Adrenal gland (tissue), 9 donors: ENCODE measurements at regions not wholly inside any gene's neighbourhood (a gene's known extent, or its start where the extent isn't known, plus 50 kb on each side); places are given as distances from the start of the nearest gene placed in this dataset.

Experiments
- DNase-seq, 7 donors: peaks; one replicate each; pipeline ENCODE4 v3.0.0-alpha.2; 2019 to 2020
- H3K27ac ChIP-seq, 5 donors: fragments of 200-600 bp; sonication (generic) in 4 of 5; 1 replicate in 3 of 5; 2 replicates in 2 of 5; pipeline versions ENCODE4 v1.5.1 to v1.8.0; 2016 to 2020; ENCODE audit warnings: mild to moderate bottlenecking in 1 of 5
- H3K27me3 ChIP-seq: fragments of 200-600 bp; 2 replicates; pipeline ENCODE4 v1.8.0; 2021
- H3K36me3 ChIP-seq, 2 donors: fragments of 200-600 bp; replicated peaks in 1 of 2; 1 replicate in 1 of 2; 2 replicates in 1 of 2; pipeline versions ENCODE4 v1.5.1 to v1.8.0; 2018 to 2022
- H3K4me1 ChIP-seq, 2 donors: fragments of 200-600 bp; replicated peaks in 1 of 2; 1 replicate in 1 of 2; 2 replicates in 1 of 2; pipeline versions ENCODE4 v1.5.1 to v1.8.0; 2018 to 2021
- H3K4me3 ChIP-seq, 4 donors: fragments of 200-600 bp; sonication (generic) in 3 of 4; one replicate each; pipeline ENCODE4 v1.5.1; 2016 to 2018
- H3K9me3 ChIP-seq, 3 donors: fragments of 200-600 bp; sonication (generic) in 1 of 3; replicated peaks in 1 of 3; 1 replicate in 2 of 3; 2 replicates in 1 of 3; pipeline versions ENCODE4 v1.5.1 to v1.8.0; 2016 to 2021
- CTCF ChIP-seq, 6 experiments: fragments of 450-650 bp in 4 of 6; fragments of 200-600 bp in 2 of 6; sonication (generic) in 1 of 6; IDR thresholded peaks; 1 replicate in 5 of 6; 2 replicates in 1 of 6; pipeline versions ENCODE4 v1.5.1 to v1.8.0; 2016 to 2021; ENCODE audit warnings: antibody characterized with exemption in 6 of 6, mild to moderate bottlenecking in 2 of 6, moderate library complexity in 1 of 6
- POLR2A ChIP-seq, 2 donors: fragments of 450-650 bp; IDR thresholded peaks; one replicate each; pipeline ENCODE4 v1.6.1; 2017; ENCODE audit warnings: antibody characterized with exemption in 2 of 2, mild to moderate bottlenecking in 2 of 2, moderate library complexity in 1 of 2
- WGBS, 4 donors: extraction: QIAGEN DNeasy Blood & Tissue Kit in 2 of 4; methylation state at CpG; one replicate each; pipeline versions ENCODE4 v1.1.5 to v1.1.7; 2013 to 2017; 5-methylcytosine and 5-hydroxymethylcytosine counted together
- intact Hi-C, 2 donors: fragments of 100-400 bp; cut with DNase I; formaldehyde crosslinking; loops; one replicate each; pipeline versions ENCODE4 v1.14.1 to v1.15.0; 2022 to 2023
- donor health status: healthy with polysubstance abuse.
- donor health status: Bipolar disorder and iron deficiency.
- donor health status: DM: yes; HTN: yes; CAD: no.
- donor health status: DM: no; HTN: no; CAD: no.
- donor health status: DM: no; HTN: no; CAD: no.

GRCh38 chr5:58143181-58143580 is 316.7 kb downstream of the PLK2 start:
- no peak for DNase-seq
- 76 to 100% (median 89%) methylated on average over 1 of the region's 1 CpG for WGBS, 4 donors
- Histone ChIP-seq H3K36me3 (no peaks in the 10 kb centered on the region), H3K9me3 (no peaks in the 10 kb centered on the region), H3K27ac (no peak overlapping the region), H3K4me1 (peaks cover 0 to 3% of the 10 kb centered on the region in 2 donors), H3K27me3 (no peaks in the 10 kb centered on the region), H3K4me3 (no peak overlapping the region)
- TF ChIP-seq CTCF (IDR thresholded peaks at IDR 0.05) (no peak), POLR2A (IDR thresholded peaks at IDR 0.05) (no peak)
- intact Hi-C loops, result no loop called here

GRCh38 chr5:58138791-58139190 is 321.1 kb downstream of the PLK2 start:
- Histone ChIP-seq H3K27ac (no peak overlapping the region), H3K4me1 (peaks cover 0 to 3% of the 10 kb centered on the region in 2 donors), H3K27me3 (no peaks in the 10 kb centered on the region), H3K4me3 (no peak overlapping the region), H3K36me3 (no peaks in the 10 kb centered on the region), H3K9me3 (no peaks in the 10 kb centered on the region)
- 82 to 91% (median 90%) methylated on average over 2 of the region's 2 CpGs for WGBS, 4 donors
- TF ChIP-seq CTCF (IDR thresholded peaks at IDR 0.05) (no peak), POLR2A (IDR thresholded peaks at IDR 0.05) (no peak)
- intact Hi-C loops, result no loop called here
- DNase-seq, result no peak

GRCh38 chr5:58136406-58136805 is 323.5 kb downstream of the PLK2 start:
- H3K9me3 ChIP-seq, result no peaks in the 10 kb centered on the region
- intact Hi-C loops, result no loop called here
- H3K27me3 ChIP-seq, result no peaks in the 10 kb centered on the region
- no peak for DNase-seq
- 70 to 76% (median 74%) methylated on average over 5 of the region's 5 CpGs for WGBS, 4 donors
- H3K36me3 ChIP-seq, result no peaks in the 10 kb centered on the region
- TF ChIP-seq CTCF (IDR thresholded peaks at IDR 0.05) (no peak), POLR2A (IDR thresholded peaks at IDR 0.05) (no peak)
- H3K4me1 ChIP-seq, result peaks cover 0 to 3% of the 10 kb centered on the region in 2 donors
- no peak overlapping the region for H3K27ac ChIP-seq
- no peak overlapping the region for H3K4me3 ChIP-seq

- DNase-seq, result no peak
- TF ChIP-seq POLR2A (IDR thresholded peaks at IDR 0.05), result no peak
- no peak for TF ChIP-seq CTCF (IDR thresholded peaks at IDR 0.05)
- WGBS, 4 donors, result 77 to 88% (median 78%) methylated on average over 5 of the region's 5 CpGs
- Histone ChIP-seq H3K4me1 (peaks cover 0 to 3% of the 10 kb centered on the region in 2 donors), H3K27me3 (no peaks in the 10 kb centered on the region), H3K4me3 (no peak overlapping the region), H3K9me3 (no peaks in the 10 kb centered on the region), H3K27ac (no peak overlapping the region), H3K36me3 (no peaks in the 10 kb centered on the region)
- intact Hi-C loops, result no loop called here
Observed at GRCh38 chr5:58135571-58136335, 324.1 kb downstream of the PLK2 start.
